DOHH2 (cell line): ENCODE measurements at regions not wholly inside any gene's neighbourhood (a gene's known extent, or its start where the extent isn't known, plus 50 kb on each side); places are given as distances from the start of the nearest gene placed in this dataset.

Experiments
- H3F3A ChIP-seq: fragments of 200-600 bp; sonication (generic), shearing (Covaris generic); 2 replicates; pipeline ENCODE4 v1.6.0; 2016; ENCODE audit warnings: antibody characterized with exemption, mild to moderate bottlenecking; ENCODE audit not compliant: control insufficient read depth, insufficient read depth
- H3K27ac ChIP-seq: fragments of 200-600 bp; sonication (generic); 2 replicates; pipeline ENCODE4 v1.5.1; 2014; ENCODE audit warnings: low read depth, mild to moderate bottlenecking, low read length, moderate library complexity
- H3K27me3 ChIP-seq: fragments of 200-600 bp; sonication (generic); 2 replicates; pipeline ENCODE4 v1.6.1; 2014; ENCODE audit warnings: mild to moderate bottlenecking, low read length, mixed read lengths; ENCODE audit not compliant: control insufficient read depth
- H3K36me3 ChIP-seq: fragments of 200-600 bp; sonication (generic); 2 replicates; pipeline ENCODE4 v1.6.1; 2014; ENCODE audit warnings: mild to moderate bottlenecking, low read length, moderate library complexity, mixed read lengths; ENCODE audit not compliant: control insufficient read depth
- H3K4me1 ChIP-seq: fragments of 200-600 bp; sonication (generic); 2 replicates; pipeline ENCODE4 v1.6.1; 2014; ENCODE audit warnings: mild to moderate bottlenecking, low read length, mixed read lengths; ENCODE audit not compliant: control insufficient read depth
- H3K4me2 ChIP-seq: fragments of 200-600 bp; sonication (generic); 2 replicates; pipeline ENCODE4 v1.6.0; 2014; ENCODE audit warnings: mild to moderate bottlenecking, low read length, moderate library complexity
- H3K4me3 ChIP-seq: fragments of 200-600 bp; sonication (generic); 2 replicates; pipeline ENCODE4 v1.5.1; 2014; ENCODE audit warnings: mild to moderate bottlenecking, low read length, mixed read lengths
- H3K79me2 ChIP-seq: fragments of 200-600 bp; sonication (generic); 2 replicates; pipeline ENCODE4 v1.6.1; 2014; ENCODE audit warnings: mild to moderate bottlenecking, low read length, mixed read lengths; ENCODE audit not compliant: control insufficient read depth
- H3K9me2 ChIP-seq: fragments of 200-600 bp; sonication (generic); replicated peaks from 2 replicates; pipeline ENCODE4 v1.6.1; 2014; ENCODE audit warnings: mild to moderate bottlenecking, low read length, mixed read lengths; ENCODE audit not compliant: control insufficient read depth
- H3K9me3 ChIP-seq: fragments of 200-600 bp; sonication (generic); 2 replicates; pipeline ENCODE4 v1.6.1; 2014; ENCODE audit warnings: antibody characterized with exemption, low read length, mixed read lengths; ENCODE audit not compliant: control insufficient read depth, insufficient read depth
- H4K20me1 ChIP-seq: fragments of 200-600 bp; sonication (generic); 2 replicates; pipeline ENCODE4 v1.6.0; 2014; ENCODE audit warnings: low read depth, mild to moderate bottlenecking, antibody characterized with exemption, low read length, moderate library complexity; ENCODE audit not compliant: control insufficient read depth, insufficient read depth
- CTCF ChIP-seq: fragments of 200-600 bp; sonication (generic); IDR thresholded peaks from one replicate; pipeline ENCODE4 v1.5.1; 2014; ENCODE audit warnings: antibody characterized with exemption, mild to moderate bottlenecking, low read depth, low read length; ENCODE audit not compliant: poor library complexity, severe bottlenecking
- EZH2phosphoT487 ChIP-seq: fragments of 200-600 bp; sonication (generic); IDR thresholded peaks from 2 replicates; pipeline ENCODE4 v1.6.1; 2017; ENCODE audit warnings: borderline replicate concordance, mild to moderate bottlenecking, antibody characterized with exemption, low read length, moderate library complexity, mixed read lengths

GRCh38 chr4:84434344-84434743 is 64.7 kb downstream of the NKX6-1 start:
- no peaks in the 10 kb centered on the region for H3K9me2 ChIP-seq
- no peak overlapping the region for H3K4me3 ChIP-seq
- no peak overlapping the region for H3K4me2 ChIP-seq
- no peaks in the 10 kb centered on the region for H3K79me2 ChIP-seq
- no peak overlapping the region for H3K27ac ChIP-seq
- no peaks in the 10 kb centered on the region for H3K27me3 ChIP-seq
- no peaks in the 10 kb centered on the region for H3K9me3 ChIP-seq
- no peaks in the 10 kb centered on the region for H3K4me1 ChIP-seq
- no peaks in the 10 kb centered on the region for H4K20me1 ChIP-seq
- no peak for TF ChIP-seq EZH2phosphoT487
- no peak for TF ChIP-seq CTCF
- no peaks in the 10 kb centered on the region for H3F3A ChIP-seq
- no peaks in the 10 kb centered on the region for H3K36me3 ChIP-seq

GRCh38 chr4:84433633-84434222 is 65.4 kb downstream of the NKX6-1 start:
- no peak overlapping the region for H3K4me2 ChIP-seq
- no peaks in the 10 kb centered on the region for H3K9me3 ChIP-seq
- TF ChIP-seq CTCF: no peak
- no peak for TF ChIP-seq EZH2phosphoT487

GRCh38 chr4:84432713-84433112 is 66.4 kb downstream of the NKX6-1 start:
- Histone ChIP-seq H3K9me2 (no peaks in the 10 kb centered on the region), H4K20me1 (no peaks in the 10 kb centered on the region), H3F3A (no peaks in the 10 kb centered on the region), H3K4me3 (no peak overlapping the region), H3K4me1 (no peaks in the 10 kb centered on the region), H3K27ac (no peak overlapping the region), H3K36me3 (no peaks in the 10 kb centered on the region), H3K4me2 (no peak overlapping the region), H3K79me2 (no peaks in the 10 kb centered on the region), H3K27me3 (no peaks in the 10 kb centered on the region), H3K9me3 (no peaks in the 10 kb centered on the region)
- TF ChIP-seq CTCF (no peak), EZH2phosphoT487 (no peak)

More at GRCh38 chr4:84433633-84434222, 65.4 kb downstream of the NKX6-1 start:
- no peaks in the 10 kb centered on the region for H4K20me1 ChIP-seq
- no peaks in the 10 kb centered on the region for H3K79me2 ChIP-seq
- H3K4me1 ChIP-seq: no peaks in the 10 kb centered on the region
- H3K27me3 ChIP-seq: no peaks in the 10 kb centered on the region
- H3K36me3 ChIP-seq: no peaks in the 10 kb centered on the region
- H3K4me3 ChIP-seq: no peak overlapping the region
- no peaks in the 10 kb centered on the region for H3K9me2 ChIP-seq
- no peak overlapping the region for H3K27ac ChIP-seq
- no peaks in the 10 kb centered on the region for H3F3A ChIP-seq
